Left lobe of liver (tissue), 2 donors: ENCODE measurements at regions not wholly inside any gene's neighbourhood (a gene's known extent, or its start where the extent isn't known, plus 50 kb on each side); places are given as distances from the start of the nearest gene placed in this dataset.
A peak's percentile ranks its signal among the peaks of the same experiment; 100 is the strongest.
"Not testable (repeated sequence)": the region's sequence is repeated elsewhere in the genome, so short reads cannot be mapped to it uniquely, and the experiment has no call there.

Source experiments
- ATAC-seq: fragments of 200-7000 bp; cut with Tn5 transposase; one replicate; pipeline ENCODE4 v1.9.1; 2020; ENCODE audit warnings: mild to moderate bottlenecking, moderate library complexity
- DNase-seq: peaks from one replicate; pipeline ENCODE4 v3.0.0-alpha.2; 2020; ENCODE audit warnings: low spot score
- donor health status: DM: no; HTN: no; CAD: no; lungs with moderate emphysema.
- donor health status: DM: no; HTN: yes; CAD: no.

DNA sequence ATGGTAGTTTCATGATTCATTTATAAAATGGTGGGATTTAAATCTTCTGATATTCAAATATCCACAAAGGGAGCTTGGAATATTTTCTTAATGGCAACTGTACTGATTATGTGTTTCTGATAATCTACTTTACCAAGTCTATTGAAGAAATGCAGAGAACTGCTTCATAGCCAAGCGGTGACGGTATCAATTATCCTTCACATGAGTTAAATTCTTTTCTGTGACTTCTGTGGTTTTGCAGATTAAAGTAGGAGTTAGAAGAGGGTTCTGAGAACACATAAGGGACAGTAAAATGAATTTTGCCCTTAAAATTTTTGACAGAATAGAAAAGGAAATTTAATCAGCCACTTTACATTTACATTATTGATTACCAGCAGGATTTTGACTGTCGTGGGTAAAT, 563.2 kb downstream of the GBE1 start:
- ATAC-seq (no peak), DNase-seq (no peak)

DNA sequence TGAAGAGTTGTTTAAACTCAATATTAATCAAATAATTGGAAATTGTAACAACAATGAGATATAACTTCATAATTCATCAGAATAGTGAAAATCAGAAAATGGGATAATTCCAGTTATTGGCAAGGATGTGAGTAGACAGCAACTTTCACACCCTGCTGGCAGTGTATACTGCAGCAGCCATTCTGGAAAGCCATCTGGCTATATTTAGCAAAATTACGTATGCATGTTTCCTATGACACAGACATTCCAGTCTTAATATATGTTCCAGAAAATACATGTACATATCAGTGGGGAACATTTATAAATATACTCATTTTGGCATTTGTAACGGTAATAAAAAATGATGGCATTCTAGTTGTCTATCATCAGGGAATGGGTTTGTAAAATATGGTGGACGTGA, 564.1 kb downstream of the GBE1 start:
- no peak for DNase-seq
- ATAC-seq, result no peak

DNA sequence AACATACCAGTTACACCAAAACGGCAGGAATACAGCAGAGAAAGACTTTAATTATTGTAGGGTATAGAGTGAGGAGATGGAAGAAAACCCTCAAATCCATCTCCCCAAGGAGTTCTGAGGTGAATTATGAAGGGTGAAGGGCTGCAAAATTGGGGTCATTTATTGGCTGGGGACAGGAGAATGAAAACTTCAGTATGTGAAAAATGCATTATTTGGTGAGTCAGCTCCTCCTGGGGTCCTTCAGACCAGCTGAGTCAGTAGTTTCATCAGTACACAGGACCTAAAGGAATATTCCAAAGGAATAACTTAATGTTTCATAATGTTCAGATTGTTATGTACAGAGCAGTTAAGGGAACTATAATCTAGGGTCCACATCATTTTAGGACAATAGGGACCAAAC, 566.0 kb downstream of the GBE1 start:
- ATAC-seq (no peak), DNase-seq (no peak)

DNA sequence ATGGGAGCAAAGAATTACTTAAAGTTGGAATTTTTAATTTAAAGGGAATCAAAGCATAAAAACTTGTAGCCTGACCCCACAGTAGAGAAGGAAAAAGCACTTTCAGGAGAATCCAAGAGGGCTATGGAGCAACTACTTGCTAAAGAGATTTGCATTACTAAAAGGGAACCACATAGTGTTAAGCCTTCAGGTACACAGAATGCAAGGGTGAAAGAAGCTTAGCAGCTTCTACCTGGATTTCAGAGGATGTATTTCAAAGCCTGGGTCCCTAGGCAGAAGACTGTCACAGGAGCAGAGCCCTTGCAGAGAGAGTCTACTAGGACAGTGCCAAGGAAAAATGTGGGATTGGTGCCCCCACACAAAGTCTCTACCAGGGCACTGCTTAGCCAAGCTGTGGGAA, 575.0 kb downstream of the GBE1 start:
- ATAC-seq (no peak), DNase-seq (no peak)

DNA sequence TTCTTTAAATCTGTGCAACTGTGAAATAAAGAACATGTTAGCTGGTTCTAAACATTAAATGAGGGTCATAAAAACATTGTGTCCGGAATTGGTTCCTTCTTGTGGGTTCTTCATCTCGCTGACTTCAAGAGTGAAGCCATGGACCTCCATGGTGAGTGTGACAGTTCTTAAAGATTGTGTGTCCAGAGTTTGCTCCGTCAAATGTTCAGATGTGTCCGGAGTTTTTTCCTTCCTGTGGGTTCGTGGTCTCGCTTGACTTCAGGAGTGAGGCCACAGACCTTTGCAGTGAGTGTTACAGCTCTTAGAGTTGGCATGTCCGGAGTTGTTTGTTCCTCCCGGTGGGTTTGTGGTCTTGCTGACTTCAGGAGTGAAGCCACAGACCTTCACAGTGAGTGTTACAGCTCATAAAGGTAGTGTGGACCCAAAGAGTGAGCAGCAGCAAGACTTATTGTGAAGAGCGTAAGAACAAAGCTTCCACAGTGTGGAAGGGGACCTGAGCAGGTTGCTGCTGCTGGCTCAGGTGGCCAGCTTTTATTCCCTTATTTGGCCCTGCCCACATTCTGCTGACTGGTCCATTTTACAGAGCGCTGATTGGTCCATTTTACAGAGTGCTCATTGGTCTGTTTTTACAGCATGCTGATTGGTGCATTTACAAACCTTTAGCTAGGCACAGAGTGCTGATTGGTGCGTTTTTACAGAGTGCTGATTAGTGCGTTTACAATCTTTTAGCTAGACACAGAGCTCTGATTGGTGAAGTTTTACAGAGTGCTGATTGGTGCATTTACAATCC, 579.2 kb downstream of the GBE1 start:
- not testable (repeated sequence) for ATAC-seq

DNA sequence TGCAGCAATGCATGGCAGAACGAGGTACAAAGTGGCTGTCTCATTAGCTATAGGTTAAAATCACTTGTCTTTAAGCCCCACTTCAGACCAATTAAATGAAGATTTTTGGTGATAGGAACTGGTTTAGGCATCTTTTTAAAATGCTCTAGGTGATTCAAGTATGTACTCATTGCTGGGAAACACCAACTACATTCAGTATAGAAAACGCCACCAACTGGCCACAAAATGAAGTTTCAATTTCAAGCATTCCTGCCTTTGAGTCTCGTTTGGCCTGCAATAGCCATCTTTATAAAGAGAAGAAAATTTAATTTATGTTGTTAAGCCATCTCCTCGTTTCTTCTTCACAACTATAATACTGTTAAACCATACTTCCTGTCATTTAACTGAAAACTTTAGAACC, 587.9 kb downstream of the GBE1 start:
- no peak for DNase-seq
- ATAC-seq, result peak; percentile 72

More for the DNA sequence above, 579.2 kb downstream of the GBE1 start:
- not testable (repeated sequence) for DNase-seq

DNA sequence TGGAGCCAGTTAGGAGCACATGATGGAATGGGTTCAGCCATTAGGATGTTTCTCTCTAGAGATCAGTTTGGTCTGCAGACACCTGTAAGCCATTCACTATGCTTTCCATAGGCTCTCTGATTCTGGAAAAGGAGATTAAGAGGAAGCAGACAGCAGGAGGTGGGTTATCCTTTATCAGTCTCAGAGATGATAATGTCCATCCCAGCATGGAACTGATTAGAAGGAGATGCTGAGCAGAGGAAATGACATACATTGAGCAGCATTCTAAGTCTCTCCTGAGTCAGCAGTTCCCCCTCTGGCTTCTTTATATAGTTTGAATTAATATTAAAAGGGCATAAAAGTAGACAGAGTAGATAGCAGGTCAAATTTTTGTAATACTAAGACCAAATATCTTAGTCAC, 591.1 kb downstream of the GBE1 start:
- ATAC-seq, result no peak
- no peak for DNase-seq

DNA sequence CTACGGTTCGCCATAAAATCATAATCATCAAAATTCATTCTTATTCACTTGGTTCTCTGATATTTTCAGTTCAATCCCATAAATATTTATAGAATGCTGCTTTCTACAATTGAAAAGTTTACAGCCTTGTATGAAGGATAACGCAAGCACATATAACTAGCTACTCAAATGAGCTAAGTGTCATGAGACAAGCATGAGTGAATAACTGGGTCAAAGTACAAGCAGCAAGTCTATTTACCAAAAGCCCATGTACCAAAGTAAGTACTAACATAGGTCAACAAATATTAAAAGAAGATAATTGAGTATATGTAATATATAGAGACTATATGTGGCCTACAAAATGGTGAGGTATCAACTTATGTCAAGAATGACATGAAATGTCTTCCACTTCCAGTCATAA, 596.6 kb downstream of the GBE1 start:
- DNase-seq, result no peak
- no peak for ATAC-seq

DNA sequence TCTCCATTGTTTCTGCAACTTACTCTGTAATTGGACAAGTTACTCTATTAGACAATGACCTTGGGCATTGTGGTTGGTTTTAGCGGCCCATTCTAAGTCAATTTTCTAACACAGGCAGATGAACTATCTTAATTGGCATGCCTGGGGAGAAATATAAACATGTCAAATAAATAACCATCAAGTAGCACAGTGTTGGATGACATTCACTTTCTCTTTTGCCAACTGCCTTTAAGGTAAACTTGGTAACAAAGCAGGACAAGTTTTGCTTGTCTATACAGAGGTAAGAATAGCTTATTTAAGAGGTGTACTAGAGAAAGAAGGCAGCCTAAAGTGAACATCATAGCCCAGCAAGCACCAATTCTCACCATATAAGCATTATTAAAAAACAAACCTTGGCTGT, 599.6 kb downstream of the GBE1 start:
- DNase-seq, result no peak
- ATAC-seq, result no peak

DNA sequence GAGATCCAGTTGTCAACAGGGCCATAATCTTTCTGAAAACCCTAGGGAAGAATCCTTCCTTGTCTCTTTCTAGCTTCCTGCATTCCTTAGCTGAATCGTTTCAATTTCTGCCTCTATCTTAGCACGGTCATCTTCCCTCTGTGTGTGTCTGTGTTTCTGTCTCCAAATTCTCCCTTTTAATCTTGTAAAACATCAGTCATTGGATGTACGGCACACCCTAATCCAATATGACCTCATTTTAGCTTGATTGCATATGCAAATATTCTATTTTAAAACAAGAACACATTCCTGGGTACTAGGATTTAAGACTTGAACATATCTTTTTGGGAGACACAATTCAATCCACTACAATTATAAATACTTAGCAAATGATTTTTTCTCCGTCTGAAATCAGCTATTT, 600.3 kb downstream of the GBE1 start:
- DNase-seq, result no peak
- ATAC-seq, result no peak

DNA sequence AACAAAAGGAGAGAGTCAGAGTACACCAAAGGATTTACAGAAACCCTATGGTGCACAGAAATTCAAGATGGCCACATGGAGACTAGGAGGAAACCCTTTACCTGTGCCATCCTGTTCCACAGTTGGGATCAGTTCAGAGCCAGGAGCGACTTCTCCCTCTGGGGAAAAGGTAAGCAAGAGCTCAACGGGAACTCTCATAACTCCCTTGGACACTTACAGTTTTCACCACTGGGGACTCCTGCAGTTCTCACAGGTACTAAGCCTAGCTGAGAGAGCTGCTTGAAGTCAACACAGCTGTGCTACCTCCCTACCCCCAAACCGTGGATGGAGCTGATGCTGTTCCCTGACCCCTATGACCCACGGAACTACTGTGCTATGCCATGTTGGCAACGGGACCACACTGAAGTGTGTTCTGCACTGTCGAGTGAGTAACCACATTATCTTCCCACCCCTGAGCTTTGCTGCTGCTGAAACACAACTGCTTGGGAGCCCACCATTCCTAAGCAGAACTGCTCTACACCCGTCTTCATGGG, 606.8 kb downstream of the GBE1 start:
- DNase-seq (no peak), ATAC-seq (no peak)

DNA sequence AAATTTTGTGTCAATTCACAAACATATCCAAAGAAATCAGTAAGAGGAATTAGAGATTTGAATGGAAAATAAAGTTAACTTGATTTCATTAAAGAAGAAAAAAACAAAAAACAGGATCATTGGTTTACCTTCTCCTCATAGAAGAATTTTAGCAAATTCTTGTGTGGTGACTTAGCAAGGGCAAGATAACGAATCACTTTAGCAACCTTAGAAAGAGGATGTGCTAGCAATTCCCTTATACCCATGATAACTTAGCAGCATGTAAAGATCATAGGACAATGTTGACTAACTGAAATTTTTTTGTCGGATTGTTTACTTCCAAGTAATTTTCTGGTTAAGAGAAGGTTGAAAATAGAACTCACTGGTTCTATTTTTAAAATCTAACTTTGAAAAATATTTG, 609.3 kb downstream of the GBE1 start:
- ATAC-seq, result no peak

DNA sequence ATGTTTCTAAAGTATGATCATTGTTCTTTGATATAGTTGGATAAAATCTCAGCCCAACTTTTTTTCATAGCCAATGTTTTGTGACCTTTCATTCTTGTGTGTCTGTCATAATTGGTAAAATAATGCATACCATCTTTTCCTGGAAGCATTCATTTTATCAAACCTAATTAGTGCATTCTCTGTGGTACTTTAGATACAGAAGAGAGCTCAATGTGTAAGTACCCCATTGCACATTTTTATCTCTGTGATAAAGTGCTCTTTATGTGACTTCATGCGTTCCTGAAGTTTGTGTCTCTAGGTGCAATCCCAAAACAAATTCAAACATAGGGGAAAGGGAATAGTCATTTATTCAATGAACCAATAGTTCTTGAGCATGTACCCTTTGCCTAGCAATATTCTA, 628.5 kb downstream of the GBE1 start:
- ATAC-seq, result no peak
- no peak for DNase-seq

More for the DNA sequence above, 609.3 kb downstream of the GBE1 start:
- DNase-seq, result no peak

DNA sequence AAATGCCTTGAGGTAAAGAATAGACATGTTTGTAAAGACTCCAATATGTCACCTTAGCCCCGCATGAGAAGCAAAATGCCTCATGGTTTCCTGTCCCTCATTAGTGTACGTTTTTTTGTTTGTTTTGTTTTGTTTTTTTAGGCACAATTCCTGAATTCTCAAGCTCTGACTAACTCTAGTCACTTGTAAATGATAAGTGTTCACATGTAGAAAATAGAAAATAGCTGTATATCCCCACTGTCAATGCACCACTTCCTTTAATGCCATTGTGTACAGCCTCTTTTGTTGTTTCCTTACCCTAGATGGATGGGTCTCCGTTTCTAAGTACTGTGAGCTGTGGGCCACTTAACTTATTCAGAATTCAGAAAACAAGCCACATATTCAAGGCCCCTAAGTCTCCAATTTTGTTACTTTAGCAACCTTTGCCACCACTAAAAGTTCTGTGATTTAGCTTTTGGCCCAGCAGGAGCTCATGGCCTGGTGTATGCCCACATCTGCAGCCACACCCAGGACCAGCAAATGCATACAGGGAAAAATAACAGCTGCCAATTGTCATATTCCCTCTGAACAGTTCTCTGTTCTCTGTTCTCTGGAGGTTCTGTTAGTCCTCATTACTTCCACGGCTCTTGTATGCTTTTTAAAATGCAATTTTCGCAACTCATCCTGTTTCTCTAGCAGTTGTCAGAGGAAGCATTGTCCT, 655.5 kb downstream of the GBE1 start:
- DNase-seq (no peak), ATAC-seq (peak; percentile 43)

DNA sequence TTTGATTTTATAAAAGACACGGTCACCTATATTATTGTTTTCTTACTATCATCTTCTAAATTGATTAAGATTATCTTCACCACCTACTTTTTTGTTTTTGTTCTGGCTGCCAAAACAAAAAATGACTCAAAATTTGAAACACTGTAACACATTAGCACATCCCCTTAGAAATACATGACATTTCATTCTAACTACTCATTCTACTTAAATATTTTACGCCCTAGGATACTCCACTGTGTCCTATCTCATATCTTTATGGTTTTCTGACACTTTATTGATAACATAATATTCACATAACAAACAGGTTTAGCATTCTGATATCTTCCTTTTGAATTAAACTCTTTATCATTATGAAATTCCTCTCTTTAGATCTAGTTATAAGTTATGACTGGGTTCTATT, 656.2 kb downstream of the GBE1 start:
- ATAC-seq (no peak), DNase-seq (no peak)

DNA sequence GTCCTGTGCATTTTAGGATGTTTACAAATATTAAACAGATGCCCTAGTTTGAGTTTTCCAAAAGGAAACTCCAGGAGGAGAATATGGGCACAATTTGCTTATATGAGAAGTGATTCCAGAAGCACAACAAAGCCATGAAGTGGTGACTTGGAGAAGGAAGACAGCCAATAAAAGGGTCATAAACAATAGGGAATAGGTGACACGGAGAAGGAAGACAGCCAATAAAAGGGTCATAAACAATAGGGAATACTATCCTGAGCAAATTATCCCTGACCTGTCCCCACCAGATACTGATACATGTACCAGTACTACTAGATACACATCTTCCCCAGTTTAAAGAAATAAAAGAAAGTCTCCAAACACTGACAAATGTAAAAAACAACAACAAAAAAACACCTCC, 663.6 kb downstream of the GBE1 start:
- DNase-seq (no peak), ATAC-seq (no peak)

DNA sequence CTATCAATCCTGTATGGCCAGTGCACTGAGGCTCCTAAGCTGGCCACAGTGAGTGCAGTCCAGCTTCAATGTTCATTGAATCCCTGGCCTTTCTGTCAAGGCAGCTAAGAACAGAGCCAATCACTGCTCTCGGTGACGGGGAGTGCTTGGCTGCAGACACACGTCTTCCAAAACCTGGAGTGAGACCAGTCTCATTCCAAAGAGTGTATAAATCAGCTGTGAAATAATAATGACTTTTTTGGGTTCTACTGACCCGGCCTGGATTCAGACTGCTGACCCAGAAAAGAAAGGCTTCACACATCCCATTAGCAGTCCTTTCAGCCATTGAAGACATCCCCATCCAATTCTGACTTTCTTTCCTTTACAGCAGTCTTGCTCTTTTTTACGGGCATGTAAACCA, 665.5 kb downstream of the GBE1 start:
- ATAC-seq (no peak), DNase-seq (no peak)

DNA sequence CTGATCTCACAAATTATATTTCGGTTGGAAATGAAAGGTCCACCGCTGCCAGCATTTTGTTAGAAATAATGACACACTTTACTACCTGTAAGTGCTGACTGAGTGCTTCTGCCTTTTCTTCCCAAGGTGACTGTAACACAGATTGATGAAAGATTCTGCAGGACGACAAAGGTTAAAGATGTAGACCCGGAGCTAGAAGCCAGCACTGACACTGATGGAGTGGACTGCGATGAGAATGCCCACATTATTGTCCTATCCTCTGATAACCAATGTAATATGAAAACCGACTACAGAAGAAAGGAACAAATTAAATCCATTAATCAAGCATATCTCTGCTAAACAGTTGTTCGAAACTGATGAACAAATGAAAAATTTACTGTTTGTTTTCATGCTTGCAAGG, 666.5 kb downstream of the GBE1 start:
- DNase-seq (no peak), ATAC-seq (no peak)

DNA sequence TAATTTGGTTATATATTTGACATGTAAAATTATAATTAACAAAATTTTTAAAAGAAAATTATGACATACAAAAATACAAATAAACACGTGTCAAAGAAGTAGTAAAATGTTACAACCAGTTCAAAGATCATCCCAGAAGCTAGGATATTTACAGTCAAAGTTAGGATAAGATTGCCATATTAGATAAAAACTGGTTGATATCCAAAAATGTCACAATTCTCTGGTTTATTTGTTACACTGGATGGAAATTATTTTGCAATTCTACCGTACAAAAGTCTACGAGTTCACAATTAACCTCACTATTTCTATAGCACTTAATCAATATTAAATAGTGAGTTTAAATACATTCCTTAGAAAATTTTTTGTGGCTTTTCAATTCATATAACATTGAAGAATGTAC, 673.8 kb downstream of the GBE1 start:
- ATAC-seq (peak; percentile 66), DNase-seq (no peak)

DNA sequence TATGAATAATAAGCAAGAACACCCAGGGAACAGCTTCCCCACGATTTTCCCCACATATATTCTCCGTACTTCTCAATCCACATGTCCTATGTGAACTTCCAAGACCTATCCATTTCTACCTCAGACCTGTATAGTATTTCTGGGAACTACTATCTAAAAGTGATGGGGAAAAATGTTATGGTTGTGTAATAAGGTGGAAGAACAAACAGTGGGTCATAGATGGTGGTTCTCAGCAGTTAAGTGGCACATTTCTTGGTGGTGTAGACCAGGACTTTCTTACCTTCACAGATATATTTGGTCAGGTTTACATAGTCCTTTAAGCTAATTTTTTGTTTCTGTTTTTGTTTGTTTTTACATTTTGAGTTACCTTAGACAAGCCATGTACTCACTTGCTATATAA, 675.1 kb downstream of the GBE1 start:
- ATAC-seq (peak; percentile 65), DNase-seq (no peak)

DNA sequence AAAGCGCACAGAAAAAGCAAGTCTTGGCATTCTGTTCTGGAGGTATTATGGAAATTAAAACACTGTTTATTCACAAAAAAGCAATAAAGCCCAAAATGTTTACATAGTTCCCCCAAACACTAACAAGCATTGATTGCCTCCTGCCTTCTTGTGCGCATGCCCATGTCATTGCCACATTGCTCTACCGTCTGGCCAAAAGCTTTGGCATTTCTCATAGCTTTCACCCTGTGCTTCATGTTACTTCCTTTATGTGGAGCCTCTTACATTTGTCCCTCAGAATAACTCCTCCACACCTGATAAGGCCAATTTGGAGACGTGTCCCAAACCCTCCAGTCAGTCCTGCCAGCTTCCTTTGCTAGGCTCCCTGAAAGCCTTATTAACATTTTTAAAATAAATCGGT, 680.8 kb downstream of the GBE1 start:
- ATAC-seq (peak; percentile 90), DNase-seq (peak; percentile 71)

DNA sequence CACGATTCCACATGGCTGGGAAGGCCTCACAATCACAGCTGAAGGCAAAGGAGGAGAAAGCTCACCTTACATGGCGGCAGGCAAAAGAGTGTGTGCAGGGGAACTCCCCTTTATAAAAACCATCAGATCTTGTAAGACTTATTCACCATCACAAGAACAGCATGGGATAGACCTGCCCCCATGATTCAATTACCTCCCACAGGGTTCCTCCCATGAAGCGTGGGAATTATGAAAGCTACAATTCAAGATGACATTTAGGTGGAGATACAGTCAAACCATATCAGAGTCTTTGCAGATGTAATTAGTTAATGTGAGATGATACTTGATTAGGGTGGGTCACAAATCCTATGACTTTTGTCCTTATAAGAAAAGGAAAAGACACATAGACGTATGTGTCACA, 688.9 kb downstream of the GBE1 start:
- no peak for ATAC-seq
- DNase-seq, result no peak
